ENCODE measurements at regions not wholly inside any gene's neighbourhood (a gene's known extent, or its start where the extent isn't known, plus 50 kb on each side); places are given as distances from the start of the nearest gene placed in this dataset.
"Not testable (repeated sequence)": the region's sequence is repeated elsewhere in the genome, so short reads cannot be mapped to it uniquely, and the experiment has no call there.

DNA sequence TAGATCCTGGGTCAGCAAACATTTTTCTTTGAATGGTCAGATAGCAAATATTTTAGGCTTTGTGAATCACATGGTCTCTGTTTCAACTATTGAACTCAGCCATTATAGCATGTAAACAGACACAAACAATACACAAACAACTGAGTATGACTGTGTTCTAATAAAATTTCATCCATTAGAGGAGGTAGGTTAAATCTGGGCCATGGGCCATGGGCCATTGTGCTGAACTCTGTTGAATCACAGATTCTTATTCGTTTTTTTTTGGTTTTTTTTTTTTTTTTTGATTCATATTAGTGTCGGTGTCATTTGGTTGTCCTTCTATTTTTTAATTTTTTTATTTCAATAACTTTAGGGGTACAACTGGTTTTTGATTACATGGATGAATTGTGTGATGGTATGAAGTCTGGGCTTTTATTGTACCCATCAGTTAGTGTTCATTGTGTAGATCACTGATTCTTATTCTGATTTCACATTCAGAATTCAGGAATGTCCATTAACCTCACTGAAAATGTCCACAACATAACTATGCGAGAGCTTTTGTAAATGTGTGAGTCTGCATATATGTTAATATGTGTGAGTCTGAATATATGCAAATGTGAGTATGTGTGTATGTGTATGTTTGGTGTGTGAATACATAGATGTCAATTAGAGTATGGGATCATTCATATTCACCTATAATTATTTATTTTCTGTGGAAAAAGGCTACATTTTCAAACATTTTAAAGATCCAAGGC, 443.7 kb upstream of the GRM3 start:
- DNase-seq: no peak

DNA sequence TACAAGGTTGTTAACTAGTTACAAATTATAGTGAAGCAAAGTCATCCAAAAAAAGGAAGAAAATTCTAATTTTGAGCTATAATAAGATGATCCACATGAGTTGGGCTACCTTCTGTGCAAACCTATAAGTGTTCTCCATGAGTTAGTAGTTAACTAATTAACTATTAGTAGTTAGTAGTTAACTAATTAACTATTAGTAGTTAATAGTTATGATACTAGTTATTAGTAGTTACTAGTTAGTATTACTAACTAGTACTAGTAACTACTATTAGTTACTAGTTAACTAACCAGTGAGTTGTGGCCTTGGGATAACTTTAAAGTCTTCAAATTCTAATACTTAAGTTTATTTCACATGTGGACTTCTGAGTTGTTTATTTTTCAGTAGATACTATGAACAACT, 453.4 kb upstream of the GRM3 start:
- DNase-seq: no peak

DNA sequence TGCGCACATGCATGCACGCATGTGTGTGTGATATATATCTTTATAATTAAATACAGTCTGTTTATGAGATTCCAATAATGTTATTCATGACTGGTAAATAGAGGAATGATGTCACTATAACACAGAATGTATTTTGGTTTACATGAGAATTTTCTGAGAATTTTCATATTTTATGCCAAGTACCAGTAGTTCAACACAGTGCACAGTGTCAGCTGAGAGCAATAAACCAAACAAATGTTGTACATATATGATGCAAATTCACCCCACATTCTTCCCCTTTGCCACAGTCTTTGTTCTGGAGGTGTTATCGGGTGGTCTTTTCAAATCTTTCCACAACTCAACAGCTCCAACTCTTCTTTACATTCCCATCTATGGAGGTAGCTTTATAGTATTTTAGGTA, 462.2 kb upstream of the GRM3 start:
- DNase-seq: no peak

DNA sequence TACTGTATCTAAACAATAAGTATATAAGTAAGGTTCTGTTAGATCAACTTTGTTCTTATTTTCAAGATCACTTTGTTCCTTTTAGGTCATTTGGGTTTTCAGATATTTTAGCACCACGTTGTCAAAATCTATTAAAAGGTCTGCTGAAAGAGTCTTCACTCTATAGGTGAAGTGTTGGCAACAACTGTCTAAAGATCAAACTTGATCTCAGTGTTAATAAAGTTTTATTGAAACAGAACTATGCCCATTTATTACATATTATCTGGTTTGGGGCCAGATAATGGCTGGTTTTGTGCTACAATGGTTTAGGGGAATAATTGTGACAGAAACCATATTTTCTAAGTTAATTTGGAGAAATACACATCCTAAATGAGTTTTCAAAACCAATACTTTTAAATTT, 478.9 kb upstream of the GRM3 start:
- no peak for DNase-seq

GRCh38 chr7:86158111-86158510, 485.6 kb upstream of the GRM3 start:
- DNase-seq: no peak

GRCh38 chr7:86155623-86156022, 488.1 kb upstream of the GRM3 start:
- DNase-seq: no peak

DNA sequence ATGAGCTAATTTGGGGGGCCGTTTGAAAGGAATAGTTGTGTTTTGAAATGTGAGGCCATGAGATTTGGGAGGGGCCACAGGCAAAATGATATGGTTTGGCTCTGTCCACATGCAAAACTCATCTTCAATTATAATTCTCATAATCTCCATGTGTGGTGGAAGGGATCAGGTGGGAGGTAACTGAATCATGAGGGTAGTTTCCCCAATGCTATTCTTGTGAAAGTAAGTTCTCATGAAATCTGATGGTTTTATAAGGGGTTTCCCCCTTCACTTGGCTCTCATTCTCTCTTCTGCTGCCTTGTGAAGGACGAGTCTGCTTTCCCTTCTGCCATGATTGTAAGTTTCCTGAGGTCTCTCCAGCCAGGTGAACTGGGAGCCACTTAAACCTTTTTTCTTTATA, 490.8 kb upstream of the GRM3 start:
- DNase-seq: no peak

- no peak for DNase-seq
Observed at GRCh38 chr7:86149024-86149665, 494.6 kb upstream of the GRM3 start.

- no peak for DNase-seq
Observed at GRCh38 chr7:86148501-86148900, 495.2 kb upstream of the GRM3 start.

DNA sequence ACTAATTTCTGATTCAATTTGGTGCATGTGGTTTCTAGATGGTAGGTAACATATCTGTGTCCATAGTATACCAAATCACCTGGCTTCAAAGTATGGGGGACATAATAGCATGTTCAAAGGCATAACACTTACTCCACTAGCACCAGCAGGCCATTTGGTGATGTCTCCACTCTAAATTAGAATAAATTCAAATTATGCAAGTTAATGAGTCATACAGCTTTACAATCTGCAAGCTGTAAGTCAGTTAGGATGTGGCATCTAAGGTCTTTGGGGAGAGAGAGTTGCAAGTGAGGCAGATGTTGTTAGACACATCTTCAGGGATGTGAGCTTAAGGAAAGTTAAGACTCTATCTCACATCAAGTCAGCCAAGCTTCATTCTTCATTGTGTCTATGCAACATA, 506.4 kb upstream of the GRM3 start:
- no peak for DNase-seq

DNA sequence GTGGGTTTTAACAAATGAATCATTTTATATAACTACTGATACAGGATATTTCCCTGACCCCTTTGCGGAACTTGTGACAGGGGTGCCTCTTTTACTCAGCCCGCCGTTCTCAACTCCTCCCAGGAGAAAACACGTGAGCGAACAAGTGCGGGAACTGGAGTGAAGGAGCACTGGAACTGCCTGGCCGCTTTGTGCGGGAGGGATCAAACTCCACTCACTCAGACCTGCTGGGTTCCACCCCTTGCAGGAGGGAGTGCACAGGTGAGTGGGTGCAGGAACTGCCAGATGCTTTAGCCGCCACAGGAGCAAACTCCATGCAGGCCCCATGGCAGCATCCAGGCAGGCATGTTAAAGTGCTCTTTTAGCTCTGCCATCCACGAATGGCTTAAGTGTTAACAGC, 513.4 kb upstream of the GRM3 start:
- no peak for DNase-seq

DNA sequence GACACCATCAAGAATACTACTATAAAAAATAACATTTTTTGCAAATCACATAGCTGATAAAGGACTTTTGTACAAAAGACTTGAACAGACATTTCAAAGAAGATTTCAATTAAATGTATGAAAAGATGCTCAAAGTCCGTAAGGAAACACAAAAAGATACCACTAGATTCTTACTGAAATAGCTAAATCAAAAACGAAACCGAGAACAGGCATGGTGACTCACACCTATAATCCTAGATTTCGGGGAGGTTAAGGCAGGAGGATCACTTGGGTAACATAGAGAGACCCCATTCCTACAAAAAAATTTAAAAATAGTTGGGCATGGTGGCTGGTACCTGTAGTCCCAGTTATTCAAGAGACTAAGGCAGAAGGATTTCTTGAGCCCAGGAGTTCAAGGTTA, 520.2 kb upstream of the GRM3 start:
- DNase-seq: no peak

DNA sequence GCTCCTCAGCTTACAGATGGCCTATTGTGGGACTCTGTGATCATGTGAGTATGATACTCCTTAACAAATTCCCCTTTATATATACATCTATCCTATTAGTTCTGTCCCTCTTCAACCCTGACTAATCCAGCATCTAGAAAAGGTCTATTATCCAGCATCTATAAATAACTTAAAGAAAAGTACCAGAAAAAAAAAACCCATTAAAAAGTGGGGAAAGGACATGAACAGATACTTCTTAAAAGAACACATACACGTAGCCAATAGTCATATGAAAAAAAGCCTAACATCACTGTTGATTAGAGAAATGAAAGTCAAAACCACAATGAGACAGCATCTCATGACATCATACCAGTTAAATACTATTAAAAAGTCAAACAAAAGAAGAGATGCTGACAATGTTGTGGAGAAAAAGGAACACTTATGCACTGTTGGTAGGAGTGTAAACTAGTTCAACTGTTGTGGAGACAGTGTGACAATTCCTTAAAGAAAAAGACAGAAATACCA, 549.5 kb upstream of the GRM3 start:
- no peak for DNase-seq

DNA sequence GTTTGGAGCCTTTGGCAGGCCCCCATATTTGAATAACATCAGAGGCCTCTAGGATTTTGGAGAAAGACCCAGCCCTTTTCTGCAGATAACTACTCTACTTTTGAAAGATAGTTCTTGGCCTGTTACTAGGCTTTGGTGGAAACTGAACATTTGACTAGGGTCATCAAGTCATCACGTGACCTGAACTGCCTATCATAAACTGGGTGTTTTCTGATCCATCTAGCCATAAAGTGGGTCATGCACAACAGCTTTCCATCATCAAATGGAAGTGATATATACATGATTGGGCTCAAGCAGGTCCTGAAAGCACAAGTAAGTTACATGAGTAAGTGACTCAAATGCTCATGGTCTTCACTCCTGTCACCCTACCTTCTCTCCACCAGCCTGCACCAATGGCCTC, 552.3 kb upstream of the GRM3 start:
- DNase-seq: no peak

GRCh38 chr7:86089455-86089854, 554.3 kb upstream of the GRM3 start:
- no peak for DNase-seq

DNA sequence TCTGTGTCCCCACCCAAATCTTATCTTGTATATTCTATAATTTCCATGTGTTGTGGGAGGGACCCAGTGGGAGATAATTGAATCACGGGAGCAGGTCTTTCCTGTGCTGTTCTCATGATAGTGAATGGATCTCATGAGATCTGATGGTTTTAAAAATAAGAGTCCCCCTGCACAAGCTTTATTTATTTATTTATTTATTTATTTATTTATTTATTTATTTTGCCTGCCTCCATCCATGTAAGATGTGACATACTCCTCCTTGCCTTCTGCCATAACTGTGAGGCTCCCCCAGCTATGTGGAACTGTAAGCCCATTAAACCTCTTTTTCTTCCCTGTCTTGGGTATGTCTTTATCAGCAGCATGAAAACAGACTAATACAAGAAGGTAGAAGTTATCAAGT, 579.1 kb upstream of the GRM3 start:
- not testable (repeated sequence) for DNase-seq

DNA sequence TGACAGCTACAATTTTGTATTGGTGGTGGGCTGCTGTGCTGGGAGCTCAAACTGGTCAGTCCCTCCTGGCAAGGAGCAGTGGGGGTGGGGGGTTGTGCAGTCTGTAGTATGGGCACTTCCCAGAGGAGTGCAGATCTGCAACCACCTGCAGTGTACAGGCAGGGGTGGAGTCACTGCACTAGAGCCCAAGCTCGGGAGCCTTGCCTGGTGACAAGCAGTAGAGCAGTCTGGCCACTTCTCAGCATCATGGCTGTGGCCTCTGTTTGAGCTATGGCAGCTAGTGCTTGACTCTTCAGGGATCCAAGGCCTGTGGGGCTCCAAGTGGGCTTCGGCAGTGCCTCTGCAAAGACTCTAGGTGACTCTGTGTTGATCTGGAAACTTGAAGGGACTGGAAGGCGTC, 585.1 kb upstream of the GRM3 start:
- no peak for DNase-seq

- DNase-seq: no peak
Observed at GRCh38 chr7:86050918-86051317, 592.8 kb upstream of the GRM3 start.

GRCh38 chr7:86049910-86050309, 593.8 kb upstream of the GRM3 start:
- no peak for DNase-seq

- DNase-seq: not testable (repeated sequence)
Observed at GRCh38 chr7:86045197-86045596, 598.5 kb upstream of the GRM3 start.

DNA sequence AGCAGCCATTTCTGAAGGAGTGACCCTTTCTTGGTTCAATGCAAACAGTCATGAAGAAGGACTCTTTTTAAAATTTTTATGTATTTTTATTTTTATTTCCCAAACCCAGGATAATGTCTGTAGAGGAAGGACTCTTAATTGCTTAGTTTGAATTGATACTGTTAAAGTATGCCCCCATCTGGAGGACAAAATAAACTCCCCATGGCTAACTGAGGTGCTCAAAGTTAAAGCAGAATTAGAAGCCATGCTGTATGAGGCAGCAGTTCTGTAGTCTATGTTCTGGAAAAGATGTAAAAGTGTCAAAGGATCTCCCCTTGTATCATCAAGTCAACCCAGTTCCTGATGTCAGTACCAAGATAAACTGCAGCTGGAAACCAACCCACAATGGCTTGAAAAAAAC, 617.9 kb upstream of the GRM3 start:
- DNase-seq: no peak

DNA sequence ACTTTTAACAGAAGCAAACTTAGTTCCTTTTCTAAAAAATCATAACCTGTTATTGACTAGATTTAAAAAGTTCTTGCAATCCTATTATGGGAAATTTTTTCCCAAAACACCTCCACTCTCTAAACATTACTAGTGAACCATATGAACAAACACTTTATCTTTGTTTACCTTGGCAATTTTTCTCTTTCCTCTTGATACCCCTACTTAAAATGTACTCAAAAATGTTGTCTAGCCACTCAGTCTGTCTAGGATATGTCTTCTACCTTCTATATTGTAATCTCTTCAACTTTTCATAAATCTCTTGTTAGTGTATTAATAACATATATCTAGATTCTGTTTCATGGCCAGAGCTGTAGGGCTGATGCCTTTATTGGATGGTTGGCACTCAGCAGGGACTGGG, 630.0 kb upstream of the GRM3 start:
- no peak for DNase-seq

DNA sequence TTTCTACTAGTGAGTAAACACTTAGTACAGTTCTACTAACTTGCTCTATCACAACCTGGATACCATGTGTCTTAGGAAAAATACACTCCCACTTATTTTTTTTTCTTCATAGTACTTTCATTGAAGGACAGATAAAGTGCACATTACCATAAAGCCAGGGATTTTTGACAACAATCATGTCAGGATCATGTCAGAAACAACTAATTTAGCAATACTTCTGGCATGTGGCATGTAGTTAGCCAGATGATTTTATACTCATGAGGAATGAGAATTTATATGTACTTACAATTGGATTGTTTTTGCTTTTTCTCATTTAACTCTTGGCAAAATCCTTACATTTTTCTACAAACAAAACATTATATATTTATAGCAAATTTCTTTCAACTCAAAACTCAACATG, 630.7 kb upstream of the GRM3 start:
- DNase-seq: no peak

DNA sequence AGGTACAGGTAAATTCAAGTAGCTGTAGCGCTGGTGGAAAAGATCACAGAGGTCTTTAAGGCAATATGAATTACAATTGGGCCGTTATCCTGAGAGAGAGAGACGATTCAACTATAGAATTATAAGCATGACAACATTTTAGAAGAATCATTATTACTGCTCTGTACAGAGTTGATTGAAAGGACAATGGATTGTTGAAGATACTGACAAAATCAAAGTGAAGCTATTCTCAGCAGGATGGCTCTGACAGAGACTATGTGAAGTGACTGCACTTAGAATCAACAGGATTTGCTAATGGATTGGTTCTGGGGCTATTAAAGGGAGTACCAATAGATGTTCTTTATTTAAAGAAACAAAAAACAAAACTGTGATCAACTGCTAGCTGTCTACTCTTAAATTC, 634.8 kb upstream of the GRM3 start:
- DNase-seq: no peak

DNA sequence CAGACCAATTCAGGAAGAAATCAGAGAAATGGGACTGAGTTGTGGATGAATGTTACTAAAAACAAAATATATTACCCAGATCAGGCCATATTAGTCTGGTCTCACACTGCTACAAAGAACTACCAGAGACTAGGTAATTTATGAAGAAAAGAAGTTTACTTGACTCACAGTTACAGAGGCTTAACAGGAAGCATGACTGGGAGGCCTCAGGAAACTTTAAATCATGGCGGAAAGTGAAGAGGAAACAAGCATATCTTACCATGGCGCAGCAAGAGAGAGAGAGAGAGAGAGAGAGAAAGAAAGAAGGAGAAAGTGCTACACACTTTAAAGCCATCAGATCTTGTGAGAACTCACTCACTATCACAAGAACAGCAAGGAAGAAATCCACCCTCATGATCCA, 636.8 kb upstream of the GRM3 start:
- no peak for DNase-seq
